Naive thymus-derived CD4-positive, alpha-beta T cell (primary cell): ENCODE measurements at regions not wholly inside any gene's neighbourhood (a gene's known extent, or its start where the extent isn't known, plus 50 kb on each side); places are given as distances from the start of the nearest gene placed in this dataset.

ENCODE experiments used
- ATAC-seq: fragments of 150-1000 bp; cut with Tn5 transposase; 2 replicates; pipeline ENCODE4 v1.10.0; 2021; ENCODE audit warnings: mild to moderate bottlenecking, moderate library complexity
- CTCF ChIA-PET: fragments of 350-600 bp; sonication (Branson Sonifier 250); formaldehyde crosslinking; loops from one replicate; lab custom pipeline; 2021; ENCODE audit warnings: antibody characterized with exemption; lab: Charles Lee
- POLR2A ChIA-PET: fragments of 350-600 bp; sonication (Branson Sonifier 250); formaldehyde crosslinking; loops from one replicate; lab custom pipeline; 2021; ENCODE audit warnings: antibody characterized with exemption, inconsistent platforms; lab: Charles Lee
- DNase-seq, 9 donors: peaks; one replicate each; pipeline versions ENCODE4 v3.0.0 to v3.0.0-alpha.2; 2020 to 2022; ENCODE audit warnings: mixed read lengths in 1 of 9
- H3K27ac ChIP-seq: one replicate; pipeline ENCODE4 v1.7.0; 2013; ENCODE audit warnings: mild to moderate bottlenecking, low read depth, low read length, moderate library complexity
- H3K27me3 ChIP-seq, 2 donors: one replicate each; pipeline ENCODE4 v1.7.0; 2013; ENCODE audit warnings: low read length in 2 of 2, mild to moderate bottlenecking in 2 of 2, moderate library complexity in 2 of 2; ENCODE audit not compliant: control insufficient read depth in 2 of 2, insufficient read depth in 2 of 2
- H3K36me3 ChIP-seq, 3 experiments: 1 replicate in 2 of 3; 2 replicates in 1 of 3; pipeline ENCODE4 v1.7.0; 2013; ENCODE audit warnings: low read length in 3 of 3, mild to moderate bottlenecking in 3 of 3, moderate library complexity in 1 of 3; ENCODE audit not compliant: insufficient read depth in 3 of 3, control insufficient read depth in 2 of 3
- H3K4me1 ChIP-seq, 2 donors: one replicate each; pipeline ENCODE4 v1.7.0; 2013; ENCODE audit warnings: low read length in 2 of 2, mild to moderate bottlenecking in 2 of 2, moderate library complexity in 1 of 2; ENCODE audit not compliant: control insufficient read depth in 2 of 2, insufficient read depth in 2 of 2
- H3K4me3 ChIP-seq: 2 replicates; pipeline ENCODE4 v1.7.0; 2013; ENCODE audit warnings: mild to moderate bottlenecking, low read length
- H3K9me3 ChIP-seq, 3 experiments: 1 replicate in 2 of 3; 2 replicates in 1 of 3; pipeline ENCODE4 v1.7.0; 2013; ENCODE audit warnings: low read length in 3 of 3; ENCODE audit not compliant: control insufficient read depth in 2 of 3
- H3K27ac Mint-ChIP-seq, 9 donors: one replicate each; pipeline ENCODE4 v1.8.0; 2020 to 2022; ENCODE audit warnings: mixed read lengths in 9 of 9, mild to moderate bottlenecking in 8 of 9, moderate library complexity in 5 of 9, inconsistent platforms in 2 of 9
- H3K27me3 Mint-ChIP-seq, 5 donors: one replicate each; pipeline ENCODE4 v1.8.0; 2021 to 2022; ENCODE audit warnings: mixed read lengths in 5 of 5, mild to moderate bottlenecking in 1 of 5
- H3K36me3 Mint-ChIP-seq, 5 donors: one replicate each; pipeline ENCODE4 v1.8.0; 2020 to 2022; ENCODE audit warnings: mixed read lengths in 5 of 5, mild to moderate bottlenecking in 3 of 5, inconsistent platforms in 1 of 5
- H3K4me1 Mint-ChIP-seq, 7 donors: one replicate each; pipeline ENCODE4 v1.8.0; 2020 to 2022; ENCODE audit warnings: mixed read lengths in 7 of 7, mild to moderate bottlenecking in 3 of 7, inconsistent platforms in 1 of 7
- H3K4me3 Mint-ChIP-seq, 10 donors: one replicate each; pipeline ENCODE4 v1.8.0; 2020 to 2022; ENCODE audit warnings: mild to moderate bottlenecking in 10 of 10, mixed read lengths in 10 of 10, moderate library complexity in 6 of 10, inconsistent platforms in 2 of 10
- H3K9me3 Mint-ChIP-seq, 11 donors: one replicate each; pipeline ENCODE4 v1.8.0; 2020 to 2022; ENCODE audit warnings: mixed read lengths in 11 of 11, mild to moderate bottlenecking in 4 of 11, inconsistent platforms in 1 of 11, moderate library complexity in 1 of 11
- intact Hi-C, 2 donors: fragments of 100-400 bp; cut with micrococcal nuclease; formaldehyde crosslinking; loops; one replicate each; pipeline ENCODE4 v1.15.1; 2023

DNA sequence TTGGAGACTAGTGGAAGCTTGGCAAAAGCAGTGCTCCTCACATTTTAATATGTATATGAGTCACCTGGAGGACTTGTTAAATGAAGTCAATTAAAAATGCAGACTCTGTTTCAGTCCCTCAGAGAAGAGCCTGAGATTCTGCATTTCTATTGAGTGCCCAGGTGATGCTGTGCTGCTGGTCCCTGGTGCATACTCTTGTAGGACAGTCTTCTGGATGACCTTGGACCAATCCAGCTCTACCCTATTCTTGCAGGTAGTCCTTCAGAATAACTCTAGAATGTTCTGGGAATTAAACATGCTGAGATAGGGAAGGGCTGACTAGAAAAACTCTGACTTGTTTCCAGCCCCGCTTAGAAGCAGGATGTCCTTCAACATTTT lies 115.9 kb downstream of the CASP12 start:
- intact Hi-C loops = no loop called here
- no peaks in the 10 kb centered on the region for H3K9me3 Mint-ChIP-seq
- Histone ChIP-seq H3K36me3 (no peaks in the 10 kb centered on the region), H3K9me3 (no peaks in the 10 kb centered on the region), H3K4me1 (peaks cover 0 to 6% of the 10 kb centered on the region in 2 donors), H3K27me3 (no peaks in the 10 kb centered on the region), H3K27ac (no peak overlapping the region), H3K4me3 (no peak overlapping the region)
- ATAC-seq = no peak
- no peaks in the 10 kb centered on the region for H3K36me3 Mint-ChIP-seq
- CTCF ChIA-PET = interaction anchor here (0.5 to 0.6 kb wide), 2 partner anchors 152 to 196 kb away, joined by 3 to 4 read pairs; no protein-coding TSS in a partner anchor
- no peaks in the 10 kb centered on the region for H3K27me3 Mint-ChIP-seq
- peaks cover 0 to 16% (median 6%) of the 10 kb centered on the region in 7 donors for H3K4me1 Mint-ChIP-seq
- DNase-seq = no peak
- POLR2A ChIA-PET = no interaction called here
- H3K27ac Mint-ChIP-seq = no peak overlapping the region
- H3K4me3 Mint-ChIP-seq = no peak overlapping the region

DNA sequence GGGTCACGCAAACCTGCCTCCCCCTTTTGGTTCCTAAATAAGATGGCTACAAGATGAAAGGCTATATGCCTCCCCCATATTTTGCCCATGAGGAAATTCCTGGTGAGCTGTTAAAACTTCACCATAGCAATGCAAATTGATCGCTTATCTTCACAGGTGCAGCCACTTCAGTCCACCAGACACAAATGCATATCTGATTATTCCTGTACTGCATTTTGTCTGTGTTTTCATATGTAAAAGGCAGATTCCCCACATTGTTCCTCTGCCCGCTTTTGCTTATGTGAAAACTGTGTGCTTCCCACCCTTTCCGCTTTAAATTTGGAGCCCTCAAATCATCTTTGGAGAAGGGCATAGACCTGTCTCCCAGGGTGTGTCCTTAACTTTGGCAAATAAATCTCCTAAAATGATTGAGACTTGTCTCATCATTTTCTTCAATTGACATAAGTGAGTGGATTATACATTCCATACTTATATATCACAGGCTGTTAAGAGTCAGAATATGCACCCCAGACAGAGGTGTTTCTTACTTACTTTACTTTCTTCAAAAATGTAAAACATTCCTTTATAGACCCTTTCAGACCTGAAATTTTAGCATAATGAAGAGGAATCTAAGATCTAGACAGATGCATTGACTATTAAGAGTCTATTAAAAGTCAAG lies 116.4 kb downstream of the CASP12 start:
- Mint-ChIP-seq H3K4me1 (peaks cover 0 to 16% (median 6%) of the 10 kb centered on the region in 7 donors), H3K27me3 (no peaks in the 10 kb centered on the region), H3K9me3 (peaks cover 0 to 2% (median 0%) of the 10 kb centered on the region in 11 donors), H3K36me3 (peaks cover 0 to 3% (median 0%) of the 10 kb centered on the region in 5 donors), H3K4me3 (no peak overlapping the region), H3K27ac (no peak overlapping the region)
- peaks cover 0 to 6% of the 10 kb centered on the region in 2 donors for H3K4me1 ChIP-seq
- no peaks in the 10 kb centered on the region for H3K36me3 ChIP-seq
- no peak overlapping the region for H3K27ac ChIP-seq
- H3K9me3 ChIP-seq = no peaks in the 10 kb centered on the region
- H3K27me3 ChIP-seq = no peaks in the 10 kb centered on the region
- DNase-seq (no peak), ATAC-seq (no peak)
- CTCF ChIA-PET = interaction anchor here (0.5 kb wide), 1 partner anchor 196 kb away, joined by 3 read pairs; no protein-coding TSS in a partner anchor
- intact Hi-C loops = no loop called here
- H3K4me3 ChIP-seq = no peak overlapping the region
- POLR2A ChIA-PET = no interaction called here

DNA sequence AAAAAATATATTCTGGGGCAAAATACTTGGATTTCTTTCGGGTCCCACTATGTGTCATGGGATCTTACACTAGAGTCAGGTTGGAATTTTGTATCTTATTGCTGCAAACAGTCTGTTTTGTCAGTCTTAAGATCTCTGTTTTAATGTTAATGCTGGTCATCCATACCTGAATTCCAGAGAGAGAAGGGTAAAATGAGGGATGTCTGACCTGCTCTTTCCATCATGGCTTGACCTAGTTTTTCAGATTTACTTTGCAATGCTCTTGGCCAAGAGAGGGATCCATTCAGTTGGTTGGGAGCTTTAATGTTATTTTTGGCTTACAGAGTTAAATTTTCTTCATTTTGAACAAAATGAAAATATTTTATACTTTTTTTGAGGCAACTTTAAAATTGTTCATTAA lies 117.2 kb downstream of the CASP12 start:
- CTCF ChIA-PET = no interaction called here
- intact Hi-C loops = no loop called here
- POLR2A ChIA-PET = no interaction called here

DNA sequence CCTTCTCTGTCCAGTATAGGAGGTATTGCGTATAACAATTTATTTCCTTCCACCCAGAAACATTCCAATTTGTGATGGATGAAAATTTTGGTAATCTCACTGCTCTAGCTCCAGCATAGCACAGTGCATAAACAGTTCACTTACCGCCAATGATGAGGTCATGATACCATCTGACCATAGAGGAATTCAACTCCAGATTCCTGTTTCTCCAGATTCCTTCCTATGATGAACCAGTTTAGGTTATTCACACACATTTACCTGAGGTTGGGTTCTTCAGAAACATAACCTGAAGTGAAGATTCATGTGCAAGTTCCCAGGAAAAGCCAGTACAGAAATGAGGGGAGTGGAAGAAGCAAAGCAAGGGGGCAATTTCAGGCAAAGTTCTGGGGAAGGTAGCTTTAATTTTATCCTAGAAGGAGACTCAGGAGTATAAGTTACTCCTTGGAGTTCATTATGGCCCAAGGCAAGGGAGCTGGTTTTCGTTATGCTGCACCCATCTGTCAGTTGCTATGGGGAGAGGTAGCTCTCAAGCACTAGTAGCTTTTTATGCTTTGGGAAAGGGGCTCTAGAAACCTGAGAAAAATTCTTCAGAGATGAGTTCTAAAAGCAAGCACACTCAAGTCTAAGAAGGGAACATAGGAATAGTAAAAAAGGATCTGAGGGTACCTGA lies 121.6 kb downstream of the CASP12 start:
- Mint-ChIP-seq H3K4me3 (no peak overlapping the region), H3K9me3 (peaks cover 0 to 6% (median 0%) of the 10 kb centered on the region in 11 donors), H3K27ac (no peak overlapping the region), H3K36me3 (peaks cover 0 to 12% (median 0%) of the 10 kb centered on the region in 5 donors), H3K4me1 (peaks cover 3 to 21% (median 16%) of the 10 kb centered on the region in 7 donors), H3K27me3 (no peaks in the 10 kb centered on the region)
- Histone ChIP-seq H3K27ac (no peak overlapping the region), H3K36me3 (no peaks in the 10 kb centered on the region), H3K27me3 (no peaks in the 10 kb centered on the region), H3K9me3 (no peaks in the 10 kb centered on the region), H3K4me1 (peaks cover 0 to 13% of the 10 kb centered on the region in 2 donors), H3K4me3 (no peak overlapping the region)
- intact Hi-C loops = loop anchor here in 1 of 2 donors (5.0 kb wide), 1 partner anchor 169 kb away; no protein-coding TSS in a partner anchor
- CTCF ChIA-PET = no interaction called here
- POLR2A ChIA-PET = no interaction called here
- ATAC-seq = no peak
- no peak for DNase-seq

More for the DNA sequence above, 117.2 kb downstream of the CASP12 start:
- Mint-ChIP-seq H3K27ac (no peak overlapping the region), H3K9me3 (peaks cover 0 to 2% (median 0%) of the 10 kb centered on the region in 11 donors), H3K4me1 (peaks cover 0 to 16% (median 6%) of the 10 kb centered on the region in 7 donors), H3K4me3 (no peak overlapping the region), H3K27me3 (no peaks in the 10 kb centered on the region), H3K36me3 (peaks cover 0 to 3% (median 0%) of the 10 kb centered on the region in 5 donors)
- DNase-seq = no peak
- Histone ChIP-seq H3K27ac (no peak overlapping the region), H3K27me3 (no peaks in the 10 kb centered on the region), H3K9me3 (no peaks in the 10 kb centered on the region), H3K4me3 (no peak overlapping the region), H3K4me1 (peaks cover 0 to 6% of the 10 kb centered on the region in 2 donors), H3K36me3 (no peaks in the 10 kb centered on the region)
- ATAC-seq = no peak

DNA sequence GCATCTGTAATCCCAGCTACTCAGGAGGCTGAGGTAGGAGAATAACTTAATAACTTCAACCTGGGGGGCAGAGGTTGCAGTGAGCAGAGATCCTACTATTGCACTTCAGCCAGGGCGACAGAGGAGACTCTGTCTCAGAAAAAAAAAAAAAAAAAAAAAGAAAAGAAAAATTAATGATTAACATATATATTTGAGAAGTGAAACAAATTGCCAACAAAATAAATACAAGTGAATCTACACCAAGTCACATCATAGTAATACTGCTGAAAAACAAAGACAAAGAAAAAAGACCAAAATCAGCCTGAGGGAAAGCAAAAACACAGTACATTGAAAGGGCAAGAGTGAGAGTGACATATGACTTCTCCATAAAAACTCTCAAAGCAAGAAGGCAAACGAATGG lies 123.7 kb downstream of the CASP12 start:
- ChIA-PET POLR2A (no interaction called here), CTCF (no interaction called here)
- Histone ChIP-seq H3K27ac (no peak overlapping the region), H3K4me3 (no peak overlapping the region), H3K4me1 (peaks cover 0 to 13% of the 10 kb centered on the region in 2 donors), H3K36me3 (no peaks in the 10 kb centered on the region), H3K27me3 (no peaks in the 10 kb centered on the region), H3K9me3 (no peaks in the 10 kb centered on the region)
- no peak for ATAC-seq
- Mint-ChIP-seq H3K4me1 (peaks cover 3 to 24% (median 20%) of the 10 kb centered on the region in 7 donors), H3K9me3 (peaks cover 0 to 8% (median 0%) of the 10 kb centered on the region in 11 donors), H3K36me3 (peaks cover 0 to 14% (median 0%) of the 10 kb centered on the region in 5 donors), H3K27ac (no peak overlapping the region), H3K27me3 (no peaks in the 10 kb centered on the region), H3K4me3 (no peak overlapping the region)
- no peak for DNase-seq
- intact Hi-C loops = no loop called here

DNA sequence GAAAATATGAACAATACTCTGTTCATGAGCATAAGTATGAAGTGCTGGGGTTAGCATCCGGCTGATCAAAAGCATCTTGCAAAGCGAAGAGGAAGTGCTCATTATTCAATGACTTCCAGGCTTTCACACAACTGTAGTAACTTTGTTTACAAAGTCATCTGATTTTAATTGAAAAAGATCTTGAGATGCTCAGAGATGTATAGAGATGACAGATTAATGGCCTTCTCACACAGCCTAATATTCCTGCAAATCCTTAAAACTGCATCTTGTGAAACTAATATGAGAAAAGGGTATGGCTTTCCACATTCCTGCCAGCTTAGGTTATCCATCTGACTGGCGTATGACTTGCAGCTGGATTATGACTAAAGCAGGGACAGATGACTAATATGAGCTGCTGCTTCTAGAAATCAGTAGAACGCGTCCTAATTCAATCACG lies 125.4 kb downstream of the CASP12 start:
- peak overlapping the region in 6 of 9 donors; percentile 9 to 53 (median 16) for H3K27ac Mint-ChIP-seq
- peaks cover 0 to 3% (median 0%) of the 10 kb centered on the region in 5 donors for H3K27me3 Mint-ChIP-seq
- H3K9me3 Mint-ChIP-seq = peaks cover 0 to 16% (median 0%) of the 10 kb centered on the region in 11 donors
- intact Hi-C loops = loop anchor here (2.0 kb wide), 3 partner anchors 20 to 68 kb away; no protein-coding TSS in a partner anchor
- peaks cover 3 to 24% (median 20%) of the 10 kb centered on the region in 7 donors for H3K4me1 Mint-ChIP-seq
- ATAC-seq = peak; percentile 69
- H3K9me3 ChIP-seq = no peaks in the 10 kb centered on the region
- DNase-seq = peak in 6 of 9 donors; percentile 24 to 49 (median 32)
- peaks cover 0 to 13% of the 10 kb centered on the region in 2 donors for H3K4me1 ChIP-seq
- no peak overlapping the region for H3K27ac ChIP-seq
- no peak overlapping the region for H3K4me3 ChIP-seq
- H3K36me3 Mint-ChIP-seq = peaks cover 0 to 18% (median 0%) of the 10 kb centered on the region in 5 donors
- no peaks in the 10 kb centered on the region for H3K36me3 ChIP-seq
- H3K27me3 ChIP-seq = no peaks in the 10 kb centered on the region
- POLR2A ChIA-PET = no interaction called here
- peak overlapping the region in 6 of 10 donors; percentile 15 to 59 (median 34) for H3K4me3 Mint-ChIP-seq
- CTCF ChIA-PET = no interaction called here
